Muscle of leg (tissue), 3 donors: ENCODE measurements at regions not wholly inside any gene's neighbourhood (a gene's known extent, or its start where the extent isn't known, plus 50 kb on each side); places are given as distances from the start of the nearest gene placed in this dataset.

Experiments
- DNase-seq: peaks from one replicate; pipeline ENCODE4 v3.0.0; 2013
- H3K27ac ChIP-seq: one replicate; pipeline ENCODE4 v1.5.1; 2013; ENCODE audit warnings: mild to moderate bottlenecking, low read length, control low read depth
- H3K27me3 ChIP-seq: one replicate; pipeline ENCODE4 v1.6.1; 2013; ENCODE audit warnings: low read length; ENCODE audit not compliant: control insufficient read depth, insufficient read depth
- H3K36me3 ChIP-seq: one replicate; pipeline ENCODE4 v1.6.1; 2013; ENCODE audit warnings: low read length; ENCODE audit not compliant: control insufficient read depth, insufficient read depth
- H3K4me1 ChIP-seq: one replicate; pipeline ENCODE4 v1.6.1; 2013; ENCODE audit warnings: low read length; ENCODE audit not compliant: control insufficient read depth, insufficient read depth
- H3K4me3 ChIP-seq: one replicate; pipeline ENCODE4 v1.5.1; 2013; ENCODE audit warnings: low read length, control low read depth
- H3K9me3 ChIP-seq: replicated peaks from 2 replicates; pipeline ENCODE4 v1.6.1; 2013; ENCODE audit warnings: low read depth, low read length; ENCODE audit not compliant: control insufficient read depth
- WGBS: methylation state at CpG from one replicate; pipeline ENCODE4 v1.1.5; 2013; ENCODE audit warnings: missing lambda C conversion rate; ENCODE audit not compliant: insufficient coverage; 5-methylcytosine and 5-hydroxymethylcytosine counted together

DNA sequence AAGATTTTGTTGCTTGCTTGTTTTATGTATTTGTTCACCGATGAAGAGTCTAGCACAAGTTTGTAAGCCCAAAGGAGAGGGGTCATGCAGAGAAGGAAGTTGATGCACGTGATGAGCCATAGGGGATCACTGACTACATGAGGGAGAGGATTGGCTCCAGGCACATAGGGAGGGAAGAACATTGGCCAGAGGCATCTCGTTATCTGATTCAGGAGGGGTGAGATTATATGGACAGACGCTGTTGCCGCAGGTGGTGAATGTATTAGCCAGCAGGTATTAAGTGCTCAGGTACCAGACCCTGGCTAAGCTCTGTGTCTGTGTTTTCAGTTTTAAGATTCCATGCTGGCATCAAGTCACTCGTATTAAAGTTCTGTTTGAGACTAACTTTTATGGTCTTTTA, 91.8 kb upstream of the CHST9 start:
- 54% methylated on average over 5 of the region's 6 CpGs for WGBS
- H3K9me3 ChIP-seq: no peaks in the 10 kb centered on the region
- no peak overlapping the region for H3K4me3 ChIP-seq
- H3K4me1 ChIP-seq: no peaks in the 10 kb centered on the region
- no peaks in the 10 kb centered on the region for H3K27me3 ChIP-seq
- no peak for DNase-seq
- H3K27ac ChIP-seq: no peak overlapping the region
- H3K36me3 ChIP-seq: no peaks in the 10 kb centered on the region

DNA sequence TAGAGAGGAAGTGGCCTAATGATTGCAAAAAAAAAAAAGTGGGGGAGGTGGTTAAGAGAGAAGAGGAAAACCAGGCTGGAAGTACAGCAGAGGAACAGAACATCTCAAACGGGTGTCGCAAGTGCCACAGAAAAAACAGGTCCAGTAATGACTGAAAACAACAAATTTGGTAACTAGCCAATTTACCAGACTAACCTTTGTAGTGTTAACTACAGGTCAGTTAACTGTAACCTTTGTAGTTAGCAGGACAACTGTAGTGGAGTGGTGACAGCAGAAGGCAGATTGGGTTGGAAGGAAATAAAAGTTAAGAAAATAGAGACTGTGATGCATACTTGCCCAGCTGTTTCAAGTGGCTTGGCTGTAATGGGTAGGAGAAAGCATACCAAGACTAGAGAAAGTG, 91.4 kb upstream of the CHST9 start:
- Histone ChIP-seq H3K36me3 (no peaks in the 10 kb centered on the region), H3K4me1 (no peaks in the 10 kb centered on the region), H3K27ac (no peak overlapping the region), H3K9me3 (no peaks in the 10 kb centered on the region), H3K4me3 (no peak overlapping the region), H3K27me3 (no peaks in the 10 kb centered on the region)
- 60% methylated on average over 2 of the region's 2 CpGs for WGBS
- DNase-seq: no peak

DNA sequence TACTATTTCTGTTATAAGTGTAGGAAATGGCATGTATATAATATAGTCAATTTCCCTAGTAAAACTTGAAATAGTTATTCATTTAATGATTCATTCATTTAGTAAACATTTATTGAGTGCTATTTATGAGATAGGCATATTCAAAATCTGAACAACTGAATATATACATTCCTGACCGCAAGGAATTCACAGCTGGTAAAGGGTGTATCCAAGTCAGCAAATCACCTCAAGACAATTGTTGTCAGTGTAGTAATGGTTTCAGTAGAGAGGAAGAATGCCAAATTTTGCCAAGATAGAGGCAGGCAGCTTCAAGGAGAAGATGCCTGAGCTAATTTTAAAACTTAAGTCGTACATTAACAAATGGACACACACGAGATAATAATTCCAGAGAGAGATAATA, 89.8 kb upstream of the CHST9 start:
- no peak for DNase-seq
- Histone ChIP-seq H3K36me3 (no peaks in the 10 kb centered on the region), H3K9me3 (no peaks in the 10 kb centered on the region), H3K27ac (no peak overlapping the region), H3K4me3 (no peak overlapping the region), H3K27me3 (no peaks in the 10 kb centered on the region), H3K4me1 (no peaks in the 10 kb centered on the region)
- WGBS: no CpG with 5 or more reads among the region's 3 CpGs

GRCh38 chr18:27270508-27270907, 85.4 kb upstream of the CHST9 start:
- Histone ChIP-seq H3K27me3 (no peaks in the 10 kb centered on the region), H3K27ac (no peak overlapping the region), H3K36me3 (no peaks in the 10 kb centered on the region), H3K4me3 (no peak overlapping the region), H3K4me1 (no peaks in the 10 kb centered on the region), H3K9me3 (no peaks in the 10 kb centered on the region)
- no CpG with 5 or more reads among the region's 2 CpGs for WGBS
- DNase-seq: no peak

DNA sequence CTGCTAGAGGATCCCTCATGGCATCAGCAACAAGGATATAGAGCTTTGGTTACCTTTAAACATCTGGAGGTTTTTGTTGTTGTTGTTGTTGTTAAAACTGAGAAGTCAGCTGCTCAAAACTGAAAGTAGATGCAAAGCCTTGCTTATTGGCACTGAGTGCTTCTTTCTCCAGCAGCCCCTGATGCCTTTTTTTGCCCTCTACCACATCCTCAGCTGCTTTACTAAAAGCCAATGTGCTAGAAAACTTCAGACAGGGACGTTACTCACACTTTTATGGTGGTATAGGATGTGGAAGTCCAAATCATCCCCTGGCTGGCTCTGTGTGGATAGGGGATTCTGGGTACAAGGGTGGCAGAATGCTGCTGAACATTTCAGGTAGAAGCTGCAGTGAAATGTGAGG, 78.3 kb upstream of the CHST9 start:
- WGBS: 56% methylated on average over 1 of the region's 1 CpG
- Histone ChIP-seq H3K9me3 (no peaks in the 10 kb centered on the region), H3K27ac (no peak overlapping the region)

DNA sequence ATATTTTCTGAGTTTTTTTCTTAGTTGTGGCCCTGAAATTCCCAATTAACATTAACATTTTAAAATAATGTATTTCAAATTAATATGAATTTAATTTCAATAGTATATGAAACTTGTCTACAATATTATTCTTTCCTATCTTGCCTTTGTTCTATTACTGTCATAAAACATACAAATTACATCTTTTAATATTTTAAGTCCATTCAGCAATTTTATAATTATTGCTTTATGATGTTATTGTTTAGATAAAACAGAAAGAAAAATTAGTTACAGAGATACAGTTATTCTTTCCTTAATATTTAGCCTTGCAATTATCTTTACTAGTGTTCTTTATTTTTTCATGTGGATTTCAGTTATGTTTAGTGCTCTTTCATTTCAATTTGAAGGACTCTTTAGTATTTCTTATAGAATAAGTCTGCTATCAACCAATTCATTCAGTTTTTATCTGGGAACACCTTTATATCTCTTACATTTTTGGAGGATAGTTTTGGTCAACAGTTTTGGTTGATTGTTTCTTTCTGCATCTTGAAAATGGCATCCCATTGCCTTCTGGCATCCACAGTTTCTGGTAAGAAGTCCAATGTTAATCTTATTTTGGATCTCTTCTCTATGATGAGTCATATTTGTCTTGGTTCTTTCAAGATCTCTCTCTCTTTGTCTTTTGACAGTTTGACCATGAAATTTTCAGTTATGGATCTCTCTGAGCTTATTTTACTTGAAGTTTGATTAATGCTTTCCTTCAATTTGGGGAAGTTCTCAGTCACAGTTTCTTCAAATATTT, 76.9 kb upstream of the CHST9 start:
- H3K36me3 ChIP-seq: no peaks in the 10 kb centered on the region
- H3K9me3 ChIP-seq: no peaks in the 10 kb centered on the region
- no peak overlapping the region for H3K4me3 ChIP-seq
- DNase-seq: no peak
- no peak overlapping the region for H3K27ac ChIP-seq
- H3K4me1 ChIP-seq: no peaks in the 10 kb centered on the region
- no peaks in the 10 kb centered on the region for H3K27me3 ChIP-seq

More for the DNA sequence above, 78.3 kb upstream of the CHST9 start:
- no peak for DNase-seq
- H3K27me3 ChIP-seq: no peaks in the 10 kb centered on the region
- no peaks in the 10 kb centered on the region for H3K36me3 ChIP-seq
- H3K4me1 ChIP-seq: no peaks in the 10 kb centered on the region
- no peak overlapping the region for H3K4me3 ChIP-seq

GRCh38 chr18:27253571-27253970, 68.5 kb upstream of the CHST9 start:
- DNase-seq: no peak
- H3K4me3 ChIP-seq: no peak overlapping the region
- H3K4me1 ChIP-seq: no peaks in the 10 kb centered on the region
- H3K27me3 ChIP-seq: no peaks in the 10 kb centered on the region
- no peak overlapping the region for H3K27ac ChIP-seq
- WGBS: no CpG with 5 or more reads among the region's 1 CpG
- H3K9me3 ChIP-seq: no peaks in the 10 kb centered on the region
- H3K36me3 ChIP-seq: no peaks in the 10 kb centered on the region

DNA sequence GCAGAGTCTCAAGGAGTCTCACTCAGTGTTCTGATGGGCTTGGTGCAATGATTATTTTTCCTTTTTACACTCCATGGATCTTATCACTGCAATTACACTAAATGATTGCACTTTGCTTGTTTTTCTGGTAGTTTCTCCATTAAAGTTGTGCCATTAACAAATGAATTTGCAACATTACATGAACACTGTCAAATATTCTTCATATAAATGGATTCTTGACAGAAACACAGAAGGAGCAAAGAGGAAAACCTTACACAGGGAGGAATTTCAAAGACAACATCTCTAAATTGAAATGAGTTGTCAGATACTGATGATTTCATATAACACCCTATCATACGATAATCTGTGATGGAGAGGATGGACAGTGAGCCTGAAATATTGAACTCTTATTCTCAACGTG, 65.4 kb upstream of the CHST9 start:
- H3K9me3 ChIP-seq: no peaks in the 10 kb centered on the region
- H3K4me1 ChIP-seq: no peaks in the 10 kb centered on the region
- no peak for DNase-seq
- H3K27ac ChIP-seq: no peak overlapping the region
- H3K4me3 ChIP-seq: no peak overlapping the region
- WGBS: no CpG with 5 or more reads among the region's 2 CpGs
- no peaks in the 10 kb centered on the region for H3K27me3 ChIP-seq
- H3K36me3 ChIP-seq: no peaks in the 10 kb centered on the region

- no peak overlapping the region for H3K27ac ChIP-seq
- no peaks in the 10 kb centered on the region for H3K27me3 ChIP-seq
- no CpG with 5 or more reads among the region's 1 CpG for WGBS
- no peak for DNase-seq
- H3K4me1 ChIP-seq: no peaks in the 10 kb centered on the region
- H3K4me3 ChIP-seq: no peak overlapping the region
- no peaks in the 10 kb centered on the region for H3K9me3 ChIP-seq
- no peaks in the 10 kb centered on the region for H3K36me3 ChIP-seq
Observed at GRCh38 chr18:27249933-27250332, 64.8 kb upstream of the CHST9 start.

DNA sequence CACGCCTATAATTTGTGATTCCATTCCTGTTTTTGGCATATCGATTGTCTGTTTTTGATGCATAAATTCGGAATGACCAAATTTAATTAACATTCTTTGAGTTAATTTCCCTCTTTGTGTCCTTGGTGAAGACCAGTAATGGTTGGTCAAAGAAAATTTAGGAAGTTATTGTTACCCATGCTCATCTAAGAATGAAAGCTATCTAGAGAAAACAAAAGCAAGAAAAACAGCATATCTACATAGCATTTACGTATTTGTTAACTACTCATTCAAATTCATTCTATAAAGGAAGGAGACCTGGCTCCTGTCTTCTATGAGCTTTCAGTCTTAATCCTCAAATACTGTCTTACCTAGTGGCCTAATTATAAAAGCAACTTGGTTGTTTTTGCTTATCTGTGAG, 59.2 kb upstream of the CHST9 start:
- H3K36me3 ChIP-seq: no peaks in the 10 kb centered on the region
- no peaks in the 10 kb centered on the region for H3K4me1 ChIP-seq
- no peaks in the 10 kb centered on the region for H3K27me3 ChIP-seq
- H3K27ac ChIP-seq: no peak overlapping the region
- no peaks in the 10 kb centered on the region for H3K9me3 ChIP-seq
- no peak for DNase-seq
- H3K4me3 ChIP-seq: no peak overlapping the region
- no CpG with 5 or more reads among the region's 4 CpGs for WGBS
